NOMO-1 (cell line): ENCODE measurements at regions not wholly inside any gene's neighbourhood (a gene's known extent, or its start where the extent isn't known, plus 50 kb on each side); places are given as distances from the start of the nearest gene placed in this dataset.
"Not testable (repeated sequence)": the region's sequence is repeated elsewhere in the genome, so short reads cannot be mapped to it uniquely, and the experiment has no call there.

Source experiments
- DNase-seq, 2 experiments: peaks; one replicate each; lab custom pipeline; 2025; ENCODE audit not compliant: unreplicated experiment in 2 of 2; lab: John Stamatoyannopoulos, UW

- DNase-seq, result no peak
Measured at GRCh38 chr15:57875347-57875746, 168.8 kb downstream of the POLR2M start.

GRCh38 chr15:57878573-57878972 lies 172.1 kb downstream of the POLR2M start:
- DNase-seq, result no peak

GRCh38 chr15:57881361-57881760 lies 174.8 kb downstream of the POLR2M start:
- DNase-seq, result no peak

GRCh38 chr15:57881972-57882371 lies 175.5 kb downstream of the POLR2M start:
- DNase-seq, result no peak

- no peak for DNase-seq
Measured at GRCh38 chr15:57883701-57884100, 177.2 kb downstream of the POLR2M start.

GRCh38 chr15:57884936-57885335 lies 178.4 kb downstream of the POLR2M start:
- DNase-seq, result no peak

- no peak for DNase-seq
Measured at GRCh38 chr15:57885435-57885834, 178.9 kb downstream of the POLR2M start.

- DNase-seq, result no peak
Measured at GRCh38 chr15:57887825-57888224, 177.7 kb downstream of the ALDH1A2 start.

- no peak for DNase-seq
Measured at GRCh38 chr15:57890351-57890750, 175.2 kb downstream of the ALDH1A2 start.

GRCh38 chr15:57890878-57891277 lies 174.6 kb downstream of the ALDH1A2 start:
- DNase-seq, result no peak

- no peak for DNase-seq
Measured at GRCh38 chr15:57892181-57892580, 173.3 kb downstream of the ALDH1A2 start.

GRCh38 chr15:57893040-57893439 lies 172.5 kb downstream of the ALDH1A2 start:
- no peak for DNase-seq

GRCh38 chr15:57895291-57895690 lies 170.2 kb downstream of the ALDH1A2 start:
- no peak for DNase-seq

GRCh38 chr15:57896114-57896513 lies 169.4 kb downstream of the ALDH1A2 start:
- no peak for DNase-seq

GRCh38 chr15:57896899-57897298 lies 168.6 kb downstream of the ALDH1A2 start:
- DNase-seq, result not testable (repeated sequence)

GRCh38 chr15:57897870-57898269 lies 167.6 kb downstream of the ALDH1A2 start:
- no peak for DNase-seq

GRCh38 chr15:57902155-57902554 lies 163.4 kb downstream of the ALDH1A2 start:
- no peak for DNase-seq
